Lower leg skin (tissue), 3 donors: ENCODE measurements at regions not wholly inside any gene's neighbourhood (a gene's known extent, or its start where the extent isn't known, plus 50 kb on each side); places are given as distances from the start of the nearest gene placed in this dataset.

Experiments used
- POLR2A ChIP-seq, 2 donors: fragments of 450-650 bp; IDR thresholded peaks; one replicate each; pipeline ENCODE4 v1.6.1; 2016 to 2017; ENCODE audit warnings: antibody characterized with exemption in 2 of 2, mild to moderate bottlenecking in 1 of 2, moderate library complexity in 1 of 2
- TF ChIP-seq, protein P1 (sequence below), 3 donors: fragments of 450-650 bp; IDR thresholded peaks; one replicate each; pipeline ENCODE4 v1.5.1; 2016; ENCODE audit warnings: antibody characterized with exemption in 3 of 3, mild to moderate bottlenecking in 3 of 3, moderate library complexity in 2 of 3

DNA sequence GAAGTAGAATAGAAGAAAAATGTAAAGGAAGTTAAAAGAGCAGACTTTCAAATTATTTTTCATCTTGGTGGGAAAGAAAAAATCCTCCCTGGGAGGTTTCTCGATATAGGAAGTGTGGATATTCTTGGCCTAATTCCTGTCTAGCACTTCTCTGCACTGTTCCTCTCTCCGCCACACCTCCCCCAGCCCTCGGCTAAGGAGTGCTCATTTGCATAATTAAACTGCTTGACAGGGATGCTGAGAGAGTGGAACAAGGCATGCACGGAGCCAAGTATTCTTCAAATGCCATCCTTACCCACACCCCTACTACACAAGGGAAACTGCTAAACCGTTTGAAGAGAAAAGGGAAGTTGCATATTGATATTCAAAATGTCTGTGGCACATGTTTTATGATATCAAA lies 511.0 kb upstream of the HTR2A start:
- TF ChIP-seq, protein P1, sequence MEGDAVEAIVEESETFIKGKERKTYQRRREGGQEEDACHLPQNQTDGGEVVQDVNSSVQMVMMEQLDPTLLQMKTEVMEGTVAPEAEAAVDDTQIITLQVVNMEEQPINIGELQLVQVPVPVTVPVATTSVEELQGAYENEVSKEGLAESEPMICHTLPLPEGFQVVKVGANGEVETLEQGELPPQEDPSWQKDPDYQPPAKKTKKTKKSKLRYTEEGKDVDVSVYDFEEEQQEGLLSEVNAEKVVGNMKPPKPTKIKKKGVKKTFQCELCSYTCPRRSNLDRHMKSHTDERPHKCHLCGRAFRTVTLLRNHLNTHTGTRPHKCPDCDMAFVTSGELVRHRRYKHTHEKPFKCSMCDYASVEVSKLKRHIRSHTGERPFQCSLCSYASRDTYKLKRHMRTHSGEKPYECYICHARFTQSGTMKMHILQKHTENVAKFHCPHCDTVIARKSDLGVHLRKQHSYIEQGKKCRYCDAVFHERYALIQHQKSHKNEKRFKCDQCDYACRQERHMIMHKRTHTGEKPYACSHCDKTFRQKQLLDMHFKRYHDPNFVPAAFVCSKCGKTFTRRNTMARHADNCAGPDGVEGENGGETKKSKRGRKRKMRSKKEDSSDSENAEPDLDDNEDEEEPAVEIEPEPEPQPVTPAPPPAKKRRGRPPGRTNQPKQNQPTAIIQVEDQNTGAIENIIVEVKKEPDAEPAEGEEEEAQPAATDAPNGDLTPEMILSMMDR (IDR thresholded peaks at IDR 0.05), result no peak
- no peak for TF ChIP-seq POLR2A (IDR thresholded peaks at IDR 0.05)
